ENCODE measurements at regions not wholly inside any gene's neighbourhood (a gene's known extent, or its start where the extent isn't known, plus 50 kb on each side); places are given as distances from the start of the nearest gene placed in this dataset.

DNA sequence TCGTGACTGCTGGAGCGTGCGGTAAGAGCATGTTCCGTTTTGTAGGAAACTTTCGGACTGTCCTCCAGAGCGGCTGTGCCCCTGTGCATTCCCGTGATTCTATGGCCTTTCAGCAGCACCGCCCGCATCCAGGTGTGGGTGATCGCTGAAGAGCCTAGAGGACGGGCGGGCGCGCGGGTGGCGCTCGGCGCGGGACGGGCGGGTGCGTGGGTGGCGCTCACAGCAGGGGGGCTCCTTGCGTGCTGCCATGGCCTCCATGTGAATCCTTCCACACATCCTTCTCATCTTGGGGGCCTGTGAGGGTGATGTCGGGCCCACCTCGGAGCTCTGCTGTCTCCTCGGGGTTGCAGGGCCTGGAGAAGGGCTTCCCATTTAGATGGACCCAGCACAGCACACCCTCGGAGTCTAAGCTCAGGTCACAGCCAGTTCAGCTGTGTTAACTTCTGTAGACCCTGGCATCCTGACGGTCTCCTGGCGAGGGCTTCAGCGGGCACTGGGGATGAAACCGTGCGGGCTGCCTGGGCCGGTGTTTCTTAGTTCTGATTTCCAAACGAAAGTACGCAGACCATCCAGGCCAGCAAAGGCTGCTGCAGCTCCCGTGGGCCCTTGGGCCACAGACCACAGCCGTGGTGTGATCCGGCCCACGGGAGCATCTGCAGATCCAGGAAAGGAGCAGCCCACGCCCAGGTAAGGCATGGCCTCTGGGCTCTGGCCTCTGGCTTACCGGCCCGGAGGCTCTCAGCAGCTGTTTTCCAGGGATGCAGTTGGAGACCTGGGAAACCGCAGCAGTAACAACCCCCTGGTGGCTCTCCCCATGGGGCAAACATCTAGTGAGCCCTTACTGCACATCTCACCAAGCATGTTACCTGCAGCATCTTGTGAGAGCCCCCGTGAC, 339.4 kb downstream of the FOXL1 start:
- Histone ChIP-seq H3K9me3 (replicated peaks in 1 of 2; ENCODE audit: control insufficient read depth in 2 of 2, insufficient read depth in 1 of 2, low read depth in 1 of 2, low read length in 2 of 2) (peaks cover 0 to 5% of the 10 kb centered on the region in 2 donors), H2BK12ac (ENCODE audit: low read length) (no peak overlapping the region), H3K27ac (replicated peaks; ENCODE audit: low read length) (no peak overlapping the region), H3K9ac (ENCODE audit: low read depth, low read length, poor library complexity) (no peak overlapping the region), H4K91ac (ENCODE audit: low read depth, low read length, poor library complexity) (no peak overlapping the region), H3K4me3 (ENCODE audit: low read length in 2 of 2) (no peak overlapping the region), H3K79me1 (ENCODE audit: low read depth, low read length) (peaks cover 2% of the 10 kb centered on the region), H3K36me3 (replicated peaks in 1 of 2; ENCODE audit: control insufficient read depth in 2 of 2, insufficient read depth in 2 of 2, low read length in 2 of 2) (no peaks in the 10 kb centered on the region), H3K4me1 (ENCODE audit: control insufficient read depth in 2 of 2, insufficient read depth in 1 of 2, low read depth in 1 of 2, low read length in 2 of 2) (no peaks in the 10 kb centered on the region), H3K23ac (ENCODE audit: low read depth, low read length, poor library complexity) (peak overlapping the region; percentile 52), H2AK5ac (ENCODE audit: low read depth, low read length) (peak overlapping the region; percentile 33), H2AFZ (ENCODE audit: low read length) (no peak overlapping the region), H3K4ac (ENCODE audit: low read length) (no peak overlapping the region), H3K4me2 (ENCODE audit: insufficient read depth, low read length, poor library complexity, severe bottlenecking) (no peak overlapping the region), H3K14ac (ENCODE audit: low read length) (no peak overlapping the region), H4K8ac (ENCODE audit: low read depth, low read length) (peak overlapping the region; percentile 4), H2BK5ac (ENCODE audit: low read length) (no peak overlapping the region), H3K18ac (ENCODE audit: low read length) (no peak overlapping the region), H2BK15ac (ENCODE audit: low read length) (no peak overlapping the region), H3K27me3 (ENCODE audit: control insufficient read depth in 3 of 3, insufficient read depth in 3 of 3, low read depth in 1 of 3, low read length in 3 of 3) (no peaks in the 10 kb centered on the region), H2BK120ac (ENCODE audit: low read depth, low read length) (peak overlapping the region; percentile 2)
- no peak for DNase-seq (ENCODE audit: low spot score)
- WGBS, 2 donors (ENCODE audit: extremely low coverage in 2 of 2, insufficient read length in 2 of 2, insufficient replicate concordance in 1 of 2), result no CpG with 5 or more reads among the region's 45 CpGs

DNA sequence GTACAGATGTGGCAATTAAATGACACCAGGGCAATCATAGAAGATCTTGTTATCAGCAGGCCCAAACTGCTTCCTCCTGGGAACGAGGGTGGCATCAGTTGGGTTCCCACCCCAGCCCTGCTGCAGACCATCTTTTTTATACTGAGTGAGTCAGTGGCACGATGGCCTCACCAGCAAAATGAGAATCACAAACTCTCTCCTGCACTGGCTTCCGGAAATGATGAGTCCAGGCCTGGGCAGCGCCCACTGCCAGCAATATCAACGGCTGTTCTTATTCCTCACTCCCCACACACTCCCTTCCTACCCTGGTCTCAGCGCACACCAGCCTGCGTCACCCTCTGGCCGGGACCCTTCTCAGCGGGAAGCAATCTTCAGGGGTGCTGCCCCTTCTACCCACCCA, 340.3 kb downstream of the FOXL1 start:
- Histone ChIP-seq H3K4me1 (ENCODE audit: control insufficient read depth in 2 of 2, insufficient read depth in 1 of 2, low read depth in 1 of 2, low read length in 2 of 2) (no peaks in the 10 kb centered on the region), H3K4me2 (ENCODE audit: insufficient read depth, low read length, poor library complexity, severe bottlenecking) (no peak overlapping the region), H3K27me3 (ENCODE audit: control insufficient read depth in 3 of 3, insufficient read depth in 3 of 3, low read depth in 1 of 3, low read length in 3 of 3) (no peaks in the 10 kb centered on the region), H4K8ac (ENCODE audit: low read depth, low read length) (no peak overlapping the region), H3K23ac (ENCODE audit: low read depth, low read length, poor library complexity) (no peak overlapping the region), H4K91ac (ENCODE audit: low read depth, low read length, poor library complexity) (no peak overlapping the region), H3K9ac (ENCODE audit: low read depth, low read length, poor library complexity) (no peak overlapping the region), H3K79me1 (ENCODE audit: low read depth, low read length) (peaks cover 2% of the 10 kb centered on the region), H2AFZ (ENCODE audit: low read length) (no peak overlapping the region), H2BK12ac (ENCODE audit: low read length) (no peak overlapping the region), H2AK5ac (ENCODE audit: low read depth, low read length) (no peak overlapping the region), H3K18ac (ENCODE audit: low read length) (no peak overlapping the region), H3K4me3 (ENCODE audit: low read length in 2 of 2) (no peak overlapping the region), H2BK15ac (ENCODE audit: low read length) (peak overlapping the region; percentile 38), H3K4ac (ENCODE audit: low read length) (no peak overlapping the region), H3K9me3 (replicated peaks in 1 of 2; ENCODE audit: control insufficient read depth in 2 of 2, insufficient read depth in 1 of 2, low read depth in 1 of 2, low read length in 2 of 2) (peaks cover 0 to 5% of the 10 kb centered on the region in 2 donors), H3K27ac (replicated peaks; ENCODE audit: low read length) (no peak overlapping the region), H3K14ac (ENCODE audit: low read length) (no peak overlapping the region), H2BK5ac (ENCODE audit: low read length) (no peak overlapping the region), H3K36me3 (replicated peaks in 1 of 2; ENCODE audit: control insufficient read depth in 2 of 2, insufficient read depth in 2 of 2, low read length in 2 of 2) (no peaks in the 10 kb centered on the region), H2BK120ac (ENCODE audit: low read depth, low read length) (no peak overlapping the region)
- no peak for DNase-seq (ENCODE audit: low spot score)
- no CpG with 5 or more reads among the region's 9 CpGs for WGBS, 2 donors (ENCODE audit: extremely low coverage in 2 of 2, insufficient read length in 2 of 2, insufficient replicate concordance in 1 of 2)

DNA sequence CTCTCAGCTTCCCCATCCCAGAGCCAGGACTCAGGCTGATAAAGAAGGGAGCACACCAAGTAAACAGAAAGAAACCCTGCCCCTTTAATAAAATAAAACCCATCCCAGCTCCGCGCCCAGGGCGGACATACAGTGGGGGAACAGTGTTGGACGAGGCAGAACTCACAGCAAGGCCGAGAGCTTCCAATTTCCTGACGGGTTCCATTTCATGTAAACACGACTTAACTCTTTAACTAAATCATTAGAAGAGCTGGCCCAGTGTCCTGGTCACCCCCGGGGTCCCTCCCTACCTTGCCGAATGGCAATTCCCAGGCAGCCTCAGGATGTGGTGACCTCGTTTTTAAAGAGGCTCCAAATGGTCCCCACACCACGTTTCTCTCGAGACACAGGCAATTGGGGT, 340.7 kb downstream of the FOXL1 start:
- Histone ChIP-seq H3K9me3 (replicated peaks in 1 of 2; ENCODE audit: control insufficient read depth in 2 of 2, insufficient read depth in 1 of 2, low read depth in 1 of 2, low read length in 2 of 2) (peaks cover 0 to 5% of the 10 kb centered on the region in 2 donors), H2AK5ac (ENCODE audit: low read depth, low read length) (no peak overlapping the region), H3K4ac (ENCODE audit: low read length) (no peak overlapping the region)

DNA sequence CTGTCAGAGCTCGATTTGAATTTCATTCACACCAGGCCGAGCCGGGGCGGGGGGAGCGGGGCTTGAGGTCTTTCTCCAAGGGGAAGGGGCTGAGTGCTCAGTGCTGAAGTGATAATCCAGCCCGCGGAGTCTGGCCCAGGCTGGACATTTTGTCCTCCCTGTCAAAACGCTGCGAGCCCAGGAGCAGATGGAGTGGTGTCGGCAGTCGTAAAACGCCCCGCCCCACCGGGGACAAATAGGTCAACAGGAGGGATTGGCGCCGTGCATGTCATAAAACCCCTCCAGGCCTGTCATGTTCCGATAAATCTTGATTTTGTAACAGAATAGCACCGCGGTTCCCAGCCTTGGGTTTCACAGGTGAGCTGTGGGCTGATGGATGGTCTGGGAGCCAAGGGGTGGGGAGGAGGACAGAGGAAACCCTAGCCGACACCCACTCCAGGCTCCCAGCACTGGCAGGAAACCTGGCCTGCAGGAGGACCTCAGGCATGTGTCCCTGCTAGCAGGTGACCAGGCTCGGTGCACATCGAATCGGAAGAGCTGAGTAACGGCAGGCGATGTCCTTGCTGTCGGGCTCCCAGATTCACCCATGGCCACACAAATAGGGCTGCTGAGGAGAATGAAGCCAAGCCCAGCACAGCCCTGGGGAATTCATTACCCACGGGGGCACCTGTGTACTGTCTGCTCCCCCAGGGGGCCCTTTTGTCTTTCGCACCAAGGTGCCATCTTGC, 341.4 kb downstream of the FOXL1 start:
- Histone ChIP-seq H3K4me3 (ENCODE audit: low read length in 2 of 2) (no peak overlapping the region), H3K79me1 (ENCODE audit: low read depth, low read length) (peaks cover 2% of the 10 kb centered on the region), H3K4me1 (ENCODE audit: control insufficient read depth in 2 of 2, insufficient read depth in 1 of 2, low read depth in 1 of 2, low read length in 2 of 2) (peaks cover 0 to 2% of the 10 kb centered on the region in 2 donors), H3K36me3 (replicated peaks in 1 of 2; ENCODE audit: control insufficient read depth in 2 of 2, insufficient read depth in 2 of 2, low read length in 2 of 2) (no peaks in the 10 kb centered on the region), H3K9me3 (replicated peaks in 1 of 2; ENCODE audit: control insufficient read depth in 2 of 2, insufficient read depth in 1 of 2, low read depth in 1 of 2, low read length in 2 of 2) (peaks cover 0 to 5% of the 10 kb centered on the region in 2 donors), H3K14ac (ENCODE audit: low read length) (no peak overlapping the region), H4K91ac (ENCODE audit: low read depth, low read length, poor library complexity) (no peak overlapping the region), H3K9ac (ENCODE audit: low read depth, low read length, poor library complexity) (no peak overlapping the region), H3K27ac (replicated peaks; ENCODE audit: low read length) (no peak overlapping the region), H2BK12ac (ENCODE audit: low read length) (no peak overlapping the region), H3K27me3 (ENCODE audit: control insufficient read depth in 3 of 3, insufficient read depth in 3 of 3, low read depth in 1 of 3, low read length in 3 of 3) (no peaks in the 10 kb centered on the region), H2AFZ (ENCODE audit: low read length) (no peak overlapping the region), H2BK5ac (ENCODE audit: low read length) (no peak overlapping the region), H3K18ac (ENCODE audit: low read length) (peak overlapping the region; percentile 52), H4K8ac (ENCODE audit: low read depth, low read length) (no peak overlapping the region), H3K4me2 (ENCODE audit: insufficient read depth, low read length, poor library complexity, severe bottlenecking) (no peak overlapping the region), H2AK5ac (ENCODE audit: low read depth, low read length) (no peak overlapping the region), H3K23ac (ENCODE audit: low read depth, low read length, poor library complexity) (no peak overlapping the region), H3K4ac (ENCODE audit: low read length) (no peak overlapping the region), H2BK120ac (ENCODE audit: low read depth, low read length) (no peak overlapping the region), H2BK15ac (ENCODE audit: low read length) (no peak overlapping the region)
- WGBS, 2 donors (ENCODE audit: extremely low coverage in 2 of 2, insufficient read length in 2 of 2, insufficient replicate concordance in 1 of 2), result no CpG with 5 or more reads among the region's 28 CpGs
- no peak for DNase-seq (ENCODE audit: low spot score)

More for the DNA sequence above, 340.7 kb downstream of the FOXL1 start:
- H3K14ac ChIP-seq (ENCODE audit: low read length), result no peak overlapping the region
- no peak overlapping the region for H3K27ac ChIP-seq (replicated peaks; ENCODE audit: low read length)
- H3K18ac ChIP-seq (ENCODE audit: low read length), result no peak overlapping the region
- no peak overlapping the region for H4K8ac ChIP-seq (ENCODE audit: low read depth, low read length)
- peaks cover 2% of the 10 kb centered on the region for H3K79me1 ChIP-seq (ENCODE audit: low read depth, low read length)
- DNase-seq (ENCODE audit: low spot score), result no peak
- H2BK12ac ChIP-seq (ENCODE audit: low read length), result no peak overlapping the region
- H3K36me3 ChIP-seq (replicated peaks in 1 of 2; ENCODE audit: control insufficient read depth in 2 of 2, insufficient read depth in 2 of 2, low read length in 2 of 2), result no peaks in the 10 kb centered on the region
- no peak overlapping the region for H2BK5ac ChIP-seq (ENCODE audit: low read length)
- H3K23ac ChIP-seq (ENCODE audit: low read depth, low read length, poor library complexity), result no peak overlapping the region
- H3K4me3 ChIP-seq (ENCODE audit: low read length in 2 of 2), result no peak overlapping the region
- no peak overlapping the region for H3K9ac ChIP-seq (ENCODE audit: low read depth, low read length, poor library complexity)
- no peak overlapping the region for H3K4me2 ChIP-seq (ENCODE audit: insufficient read depth, low read length, poor library complexity, severe bottlenecking)
- no peak overlapping the region for H2BK120ac ChIP-seq (ENCODE audit: low read depth, low read length)
- no peaks in the 10 kb centered on the region for H3K27me3 ChIP-seq (ENCODE audit: control insufficient read depth in 3 of 3, insufficient read depth in 3 of 3, low read depth in 1 of 3, low read length in 3 of 3)
- WGBS, 2 donors (ENCODE audit: extremely low coverage in 2 of 2, insufficient read length in 2 of 2, insufficient replicate concordance in 1 of 2), result no CpG with 5 or more reads among the region's 12 CpGs
- no peak overlapping the region for H2BK15ac ChIP-seq (ENCODE audit: low read length)
- no peaks in the 10 kb centered on the region for H3K4me1 ChIP-seq (ENCODE audit: control insufficient read depth in 2 of 2, insufficient read depth in 1 of 2, low read depth in 1 of 2, low read length in 2 of 2)
- H4K91ac ChIP-seq (ENCODE audit: low read depth, low read length, poor library complexity), result no peak overlapping the region
- H2AFZ ChIP-seq (ENCODE audit: low read length), result no peak overlapping the region
